CD1c-positive myeloid dendritic cell (primary cell): ENCODE measurements at regions not wholly inside any gene's neighbourhood (a gene's known extent, or its start where the extent isn't known, plus 50 kb on each side); places are given as distances from the start of the nearest gene placed in this dataset.
"Not testable (repeated sequence)": the region's sequence is repeated elsewhere in the genome, so short reads cannot be mapped to it uniquely, and the experiment has no call there.

Experiments
- DNase-seq: peaks from one replicate; pipeline ENCODE4 v3.0.0-alpha.2; 2016; ENCODE audit errors: extremely low spot score

GRCh38 chr22:22756551-22757201, 112.3 kb downstream of the GGTLC2 start:
- DNase-seq, result not testable (repeated sequence)

- DNase-seq, result not testable (repeated sequence)
These were observed 113.8 kb downstream of the GGTLC2 start for GRCh38 chr22:22758101-22758807.

DNA sequence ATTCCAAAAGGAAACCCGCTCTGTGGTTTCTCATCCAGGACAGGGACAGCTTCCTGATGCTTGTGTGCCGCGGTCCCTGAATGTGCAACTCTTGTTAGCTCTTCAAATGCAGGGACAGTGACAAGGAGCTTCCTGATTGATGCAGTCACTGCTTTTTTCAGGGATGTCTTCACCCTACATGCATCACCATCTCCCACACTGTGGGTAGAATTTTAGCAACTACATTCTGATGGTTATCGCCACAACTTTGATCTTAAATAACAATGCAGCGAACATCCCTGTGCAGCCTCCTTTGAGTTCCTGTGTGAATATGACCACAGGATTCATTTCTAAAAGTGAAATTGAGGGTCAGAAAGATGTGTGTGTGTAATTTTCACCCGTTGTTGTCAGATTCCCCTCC, 115.0 kb downstream of the GGTLC2 start:
- no peak for DNase-seq

GRCh38 chr22:22759889-22760546, 115.6 kb downstream of the GGTLC2 start:
- no peak for DNase-seq

- DNase-seq, result no peak
These were observed 117.2 kb downstream of the GGTLC2 start for GRCh38 chr22:22761606-22761962.

DNA sequence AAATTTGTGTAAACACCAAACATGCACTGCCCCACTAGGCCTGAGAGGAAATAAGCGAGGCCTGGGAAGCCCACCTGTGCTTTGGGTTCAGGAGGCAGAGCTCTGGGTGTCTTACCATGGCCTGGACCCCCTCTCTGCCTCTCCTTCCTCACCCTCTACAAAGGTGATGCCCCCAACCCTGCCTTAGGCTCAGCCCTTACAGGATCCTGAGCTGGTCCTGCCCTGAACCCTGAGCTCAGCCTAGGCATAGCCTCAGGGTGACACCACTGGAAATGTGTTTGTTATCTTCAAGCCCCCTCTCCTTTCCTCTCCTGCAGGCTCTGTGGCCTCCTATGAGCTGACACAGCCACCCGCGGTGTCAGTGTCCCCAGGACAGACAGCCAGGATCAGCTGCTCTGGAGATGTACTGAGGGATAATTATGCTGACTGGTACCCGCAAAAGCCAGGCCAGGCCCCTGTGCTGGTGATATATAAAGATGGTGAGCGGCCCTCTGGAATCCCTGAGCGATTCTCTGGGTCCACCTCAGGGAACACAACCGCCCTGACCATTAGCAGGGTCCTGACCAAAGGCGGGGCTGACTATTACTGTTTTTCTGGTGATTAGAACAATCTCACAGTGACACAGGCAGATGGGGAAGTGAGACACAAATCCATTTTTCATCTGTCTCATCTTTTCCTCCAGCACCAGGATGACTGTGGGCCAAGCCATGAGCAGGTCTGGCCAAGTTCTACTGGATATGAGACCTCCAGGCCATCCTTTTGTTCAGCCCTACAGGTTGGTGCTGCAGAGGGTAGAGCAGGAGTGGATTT, 117.8 kb downstream of the GGTLC2 start:
- no peak for DNase-seq

- DNase-seq, result no peak
These were observed 119.1 kb downstream of the GGTLC2 start for GRCh38 chr22:22763512-22763911.

DNA sequence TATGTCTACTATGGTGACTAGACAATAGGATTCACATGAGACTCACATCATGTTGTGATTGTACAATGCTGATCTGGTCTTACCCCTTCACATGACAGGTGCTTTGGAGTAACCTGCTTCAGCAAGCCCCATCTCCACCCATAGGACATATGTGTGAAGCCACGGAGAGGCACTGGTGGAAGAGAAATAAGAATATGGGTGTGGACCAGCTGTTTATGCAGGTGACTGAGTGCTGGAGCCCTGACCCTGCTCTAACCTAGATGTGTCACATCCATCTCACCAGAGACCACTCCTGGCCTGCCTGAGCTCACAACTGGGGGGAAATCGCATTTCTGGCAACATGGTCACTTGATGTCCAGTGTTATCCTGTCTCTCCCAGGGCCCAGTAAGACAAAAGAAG, 119.7 kb downstream of the GGTLC2 start:
- no peak for DNase-seq

DNA sequence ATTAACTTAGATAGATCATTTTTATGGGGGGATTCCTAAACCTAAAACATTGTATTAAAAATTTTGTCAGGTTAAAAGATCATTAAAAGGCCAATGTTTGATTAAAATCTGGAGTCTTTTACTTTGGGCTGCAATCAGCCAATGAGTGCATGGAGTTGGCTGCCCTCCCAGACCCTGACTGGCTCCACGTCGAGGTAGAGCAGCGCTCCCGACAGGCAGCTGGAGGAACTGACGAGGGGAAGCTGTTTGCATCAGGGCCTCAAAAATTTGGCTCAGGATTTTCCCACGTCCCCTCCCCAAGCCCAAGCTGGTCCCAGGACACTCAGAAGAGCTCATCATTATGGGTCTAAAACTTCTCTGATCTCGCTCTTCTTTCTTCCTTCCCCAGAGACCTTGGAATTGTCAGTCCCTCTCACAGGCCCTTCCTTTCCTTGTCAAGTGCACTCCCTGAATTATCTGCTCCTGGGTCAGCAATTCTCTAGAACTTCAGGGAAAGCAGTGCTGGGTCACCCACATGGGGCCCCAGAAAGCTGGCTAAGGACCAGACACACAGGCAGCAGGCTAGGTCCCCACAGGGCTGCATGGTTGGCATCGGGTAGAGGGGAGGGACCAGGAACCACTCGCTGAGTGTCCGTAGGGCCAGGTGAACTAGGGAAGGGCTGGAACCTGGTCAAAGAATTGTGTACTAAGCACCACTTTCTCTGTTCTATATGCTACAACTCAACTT, 119.6 kb upstream of the IGLL5 start:
- no peak for DNase-seq

DNA sequence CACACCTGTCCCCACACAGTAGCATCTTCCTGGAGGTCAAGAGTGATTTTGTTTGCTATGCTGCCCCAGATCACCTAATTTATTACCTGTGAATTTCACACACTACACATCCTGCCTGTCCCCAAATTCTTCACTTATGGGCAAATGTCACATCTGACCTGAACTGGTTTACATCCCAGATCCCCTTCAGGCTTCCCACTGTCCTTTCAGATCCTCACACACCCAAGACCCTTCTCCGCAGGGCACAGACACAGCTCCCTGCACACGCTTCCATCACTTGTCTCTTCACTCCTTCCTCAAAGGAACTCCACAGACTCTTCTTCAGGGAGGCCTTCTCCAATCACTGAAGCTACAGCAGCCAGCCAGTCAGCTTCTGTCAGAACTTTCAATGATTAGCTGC, 118.7 kb upstream of the IGLL5 start:
- no peak for DNase-seq

DNA sequence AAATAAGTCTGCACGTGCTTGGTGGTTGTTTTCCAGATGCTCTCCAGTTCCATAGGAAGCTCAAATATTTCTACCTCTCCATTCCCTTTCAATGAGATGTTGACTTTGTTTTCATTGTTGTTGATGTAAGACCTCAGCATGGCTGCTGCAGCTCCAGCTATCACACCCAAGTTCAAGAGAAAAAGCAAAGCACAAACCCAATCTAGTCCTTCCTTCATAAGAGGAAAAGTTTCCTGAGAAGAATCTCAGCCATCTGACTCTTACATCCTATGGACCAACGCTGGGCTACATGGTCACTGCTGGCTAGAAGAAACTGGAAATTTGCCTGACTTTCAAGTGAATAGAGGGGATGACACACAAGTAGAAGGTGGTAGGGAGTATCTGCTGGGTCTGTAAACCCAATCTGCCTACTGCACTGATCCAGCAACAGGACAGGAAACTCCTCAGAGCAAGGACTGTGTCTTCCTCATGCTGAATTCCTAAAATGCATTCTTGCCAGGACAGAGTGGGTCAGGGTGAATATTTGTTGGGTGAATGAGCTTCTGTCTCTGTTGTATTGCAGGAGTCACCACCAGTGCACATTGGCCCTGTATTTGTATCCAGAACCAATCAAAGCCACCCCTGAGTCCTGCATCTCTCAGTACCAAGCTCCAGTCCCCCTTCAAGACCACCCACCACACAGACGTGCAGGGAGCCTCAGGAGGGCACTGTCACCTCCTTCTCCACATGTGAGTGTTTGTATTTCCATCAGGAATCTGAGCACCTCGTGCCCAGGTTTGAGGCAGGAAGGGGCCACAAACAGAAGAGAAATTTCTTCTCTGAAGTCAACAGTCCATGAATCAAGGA, 118.0 kb upstream of the IGLL5 start:
- DNase-seq, result no peak

DNA sequence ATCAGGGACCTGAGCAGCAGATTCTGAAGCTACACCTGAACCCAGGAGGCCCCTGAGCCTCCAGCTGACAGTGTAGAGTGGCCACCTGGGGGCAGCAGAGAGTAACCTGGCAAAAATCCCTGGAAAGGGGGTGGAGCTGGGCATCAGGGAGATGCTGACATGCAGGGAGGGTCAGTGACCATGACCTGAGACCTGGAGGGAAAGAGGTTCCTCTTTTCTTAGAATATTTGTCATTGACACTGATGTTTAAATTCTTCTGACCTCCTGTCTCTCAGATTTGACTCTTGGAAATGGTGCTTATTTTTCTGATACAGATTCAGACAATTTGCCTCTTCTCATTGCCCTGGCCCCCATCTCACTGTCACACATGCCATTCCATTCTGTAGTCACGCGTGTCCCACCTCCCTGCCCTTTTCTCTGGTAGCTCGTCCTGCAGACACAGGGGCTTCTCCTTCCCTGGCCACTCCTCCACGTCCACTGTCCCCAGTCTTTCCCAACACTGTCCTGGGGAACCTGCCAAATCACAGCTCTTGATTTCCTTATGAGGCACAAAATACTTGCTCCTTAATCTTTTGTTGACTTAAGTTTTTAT, 117.2 kb upstream of the IGLL5 start:
- peak; percentile 74 for DNase-seq

DNA sequence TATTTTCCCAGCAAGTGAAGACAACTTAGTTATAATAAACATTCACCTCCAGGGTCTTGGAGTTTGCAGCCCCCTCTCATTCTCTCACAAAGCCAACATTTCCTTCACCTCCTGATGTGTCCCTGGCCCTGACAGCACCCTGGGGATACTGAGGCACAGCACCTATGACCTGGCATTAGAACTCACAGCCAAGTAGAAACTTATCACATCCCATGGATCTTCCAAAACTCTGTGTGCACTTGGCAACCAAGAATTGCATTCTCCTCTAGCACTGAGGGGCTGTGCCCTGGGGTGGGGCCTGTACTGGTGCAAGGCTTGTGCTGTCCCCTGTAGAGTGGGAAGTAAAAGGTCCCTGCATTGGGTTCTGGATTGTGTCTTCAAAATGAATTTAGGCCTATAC, 116.7 kb upstream of the IGLL5 start:
- DNase-seq, result no peak

DNA sequence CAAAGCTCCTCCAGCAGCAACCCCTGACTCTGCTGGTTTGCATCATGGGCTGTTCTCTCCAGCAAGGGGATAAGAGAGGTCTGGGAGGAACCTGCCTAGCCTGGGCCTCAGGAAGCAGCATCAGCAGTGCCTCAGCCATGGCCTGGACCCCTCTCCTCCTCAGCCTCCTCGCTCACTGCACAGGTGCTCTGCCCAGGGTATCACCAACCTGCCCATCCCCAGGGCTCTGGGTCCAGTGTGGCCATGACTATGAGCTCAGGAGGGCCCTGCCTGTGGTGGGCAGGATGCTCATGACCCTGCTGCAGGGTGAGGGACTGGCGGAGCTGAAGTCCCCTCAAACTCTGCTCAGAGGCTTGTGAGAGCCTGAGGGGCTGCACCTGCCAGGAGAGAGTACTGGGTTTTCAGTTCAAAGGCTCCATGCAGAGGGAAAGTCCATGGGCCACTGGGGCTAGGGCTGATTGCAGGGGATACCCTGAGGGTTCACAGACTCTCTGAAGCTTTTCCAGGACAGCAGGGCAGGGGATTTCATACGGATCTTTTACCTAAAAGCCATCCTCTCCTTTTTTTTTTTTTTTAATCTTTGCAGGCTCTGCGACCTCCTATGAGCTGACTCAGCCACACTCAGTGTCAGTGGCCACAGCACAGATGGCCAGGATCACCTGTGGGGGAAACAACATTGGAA, 115.8 kb upstream of the IGLL5 start:
- no peak for DNase-seq

DNA sequence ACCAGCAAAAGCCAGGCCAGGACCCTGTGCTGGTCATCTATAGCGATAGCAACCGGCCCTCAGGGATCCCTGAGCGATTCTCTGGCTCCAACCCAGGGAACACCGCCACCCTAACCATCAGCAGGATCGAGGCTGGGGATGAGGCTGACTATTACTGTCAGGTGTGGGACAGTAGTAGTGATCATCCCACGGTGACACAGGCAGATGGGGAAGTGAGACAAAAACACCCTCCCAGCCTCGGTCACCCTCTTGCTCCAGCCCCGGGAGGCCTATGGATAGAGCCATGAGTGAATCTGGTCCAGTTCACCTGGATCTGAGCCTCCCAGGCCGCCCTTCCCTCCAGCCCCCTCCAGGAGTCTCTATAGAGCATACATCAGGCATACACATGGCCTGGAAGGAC, 115.2 kb upstream of the IGLL5 start:
- DNase-seq, result peak; percentile 23

- DNase-seq, result no peak
These were observed 114.7 kb upstream of the IGLL5 start for GRCh38 chr22:22772883-22773282.

DNA sequence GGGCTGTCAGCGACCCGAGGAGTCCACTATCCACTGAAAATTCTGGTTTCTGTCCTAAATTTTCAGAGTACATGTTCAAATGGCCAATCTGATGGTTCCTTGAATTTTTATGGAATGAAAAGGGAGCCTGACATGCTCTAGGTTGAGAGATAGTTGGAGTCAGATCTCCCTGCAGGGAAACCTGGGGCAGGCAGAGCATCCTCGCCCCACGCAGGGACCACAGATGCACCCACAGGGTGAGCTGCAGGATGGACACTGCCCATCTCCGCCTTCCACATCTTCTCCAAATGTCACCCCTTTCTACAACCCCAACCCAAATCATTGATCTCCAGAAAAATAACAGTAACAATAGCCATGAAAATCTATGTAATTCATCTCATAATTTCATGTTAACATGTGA, 114.2 kb upstream of the IGLL5 start:
- DNase-seq, result no peak

GRCh38 chr22:22773979-22774604, 113.5 kb upstream of the IGLL5 start:
- peak; percentile 85 for DNase-seq

DNA sequence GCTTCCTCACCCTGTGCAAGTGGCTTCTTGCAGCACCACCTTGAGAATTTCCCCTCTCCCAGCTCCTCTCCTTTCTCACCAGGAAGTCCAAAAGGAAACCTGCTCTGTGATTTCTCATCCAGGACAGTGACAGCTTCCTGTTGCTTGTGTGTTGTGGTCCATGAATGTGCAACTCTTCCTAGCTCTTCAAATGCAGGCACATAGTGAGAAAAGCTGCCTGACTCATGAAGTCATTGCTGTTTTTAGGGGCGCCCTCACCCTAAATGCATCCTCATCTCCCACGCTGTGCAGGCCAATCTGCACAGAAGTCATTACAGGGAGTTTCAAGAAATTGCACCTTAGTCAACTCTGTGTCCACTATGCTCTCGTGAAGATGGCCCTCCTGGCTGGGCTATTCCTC, 112.9 kb upstream of the IGLL5 start:
- DNase-seq, result peak; percentile 58
